BLaER1 (cell line): ENCODE measurements at regions not wholly inside any gene's neighbourhood (a gene's known extent, or its start where the extent isn't known, plus 50 kb on each side); places are given as distances from the start of the nearest gene placed in this dataset.
"Not testable (repeated sequence)": the region's sequence is repeated elsewhere in the genome, so short reads cannot be mapped to it uniquely, and the experiment has no call there.

Experiments
- H3K27ac ChIP-seq: shearing (Covaris generic); formaldehyde crosslinking; 2 replicates; pipeline ENCODE4 v1.8.1; 2022
- H3K27me3 ChIP-seq: shearing (Covaris generic); formaldehyde crosslinking; 2 replicates; pipeline ENCODE4 v1.8.1; 2022
- H3K36me3 ChIP-seq: shearing (Covaris generic); formaldehyde crosslinking; 2 replicates; pipeline ENCODE4 v1.8.1; 2022
- H3K4me1 ChIP-seq: shearing (Covaris generic); formaldehyde crosslinking; 2 replicates; pipeline ENCODE4 v1.8.1; 2022
- H3K4me2 ChIP-seq: shearing (Covaris generic); formaldehyde crosslinking; 2 replicates; pipeline ENCODE4 v1.8.1; 2022
- H3K4me3 ChIP-seq: shearing (Covaris generic); formaldehyde crosslinking; 2 replicates; pipeline ENCODE4 v1.8.1; 2022
- H3K9ac ChIP-seq: shearing (Covaris generic); formaldehyde crosslinking; 2 replicates; pipeline ENCODE4 v1.8.1; 2022
- H3K9me3 ChIP-seq: shearing (Covaris generic); formaldehyde crosslinking; 2 replicates; pipeline ENCODE4 v1.8.1; 2022
- H4K20me1 ChIP-seq: shearing (Covaris generic); formaldehyde crosslinking; 2 replicates; pipeline ENCODE4 v1.8.1; 2022
- Cebpa-rat ChIP-seq: shearing (Covaris generic); IDR thresholded peaks from 2 replicates; pipeline ENCODE4 v1.8.1; 2022

DNA sequence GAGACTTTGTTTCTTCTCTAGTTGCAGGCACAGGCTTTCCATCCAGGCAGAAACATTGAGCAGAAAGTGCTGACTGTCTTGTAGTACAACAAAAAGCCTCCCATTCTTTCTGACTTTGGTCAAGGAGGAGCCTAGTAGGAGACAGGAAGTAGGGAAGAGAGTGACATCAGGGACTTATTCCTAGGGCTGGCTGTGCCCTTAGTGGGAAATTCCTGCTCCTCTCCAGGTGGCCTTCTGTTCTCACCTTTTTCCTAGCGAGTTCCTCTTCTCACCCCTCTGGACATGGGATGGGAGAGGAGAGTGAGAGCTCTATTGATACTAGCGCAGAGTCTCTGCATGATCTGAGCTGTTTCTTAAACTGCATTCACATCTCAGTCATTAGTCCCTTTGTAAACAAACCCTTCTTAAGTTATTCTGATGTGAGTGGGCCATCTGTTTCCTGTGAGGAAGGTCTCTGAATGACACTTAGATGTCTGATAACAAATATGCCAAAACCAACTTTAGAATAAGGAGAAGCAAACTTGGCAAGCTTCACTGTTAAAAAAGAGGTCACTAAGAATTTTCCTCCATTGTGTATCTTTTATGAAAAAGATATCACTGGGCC lies 455.0 kb downstream of the GJA1 start:
- Histone ChIP-seq H3K9ac (no peak overlapping the region), H3K27me3 (no peaks in the 10 kb centered on the region), H3K36me3 (no peaks in the 10 kb centered on the region), H3K4me2 (peak overlapping the region; percentile 14; the same call in 1 of the 2 replicates), H3K4me1 (peaks cover 4% of the 10 kb centered on the region; the same call in 1 of the 2 replicates), H3K9me3 (no peaks in the 10 kb centered on the region), H3K4me3 (no peak overlapping the region), H4K20me1 (no peaks in the 10 kb centered on the region), H3K27ac (no peak overlapping the region)
- TF ChIP-seq Cebpa-rat, result no peak

DNA sequence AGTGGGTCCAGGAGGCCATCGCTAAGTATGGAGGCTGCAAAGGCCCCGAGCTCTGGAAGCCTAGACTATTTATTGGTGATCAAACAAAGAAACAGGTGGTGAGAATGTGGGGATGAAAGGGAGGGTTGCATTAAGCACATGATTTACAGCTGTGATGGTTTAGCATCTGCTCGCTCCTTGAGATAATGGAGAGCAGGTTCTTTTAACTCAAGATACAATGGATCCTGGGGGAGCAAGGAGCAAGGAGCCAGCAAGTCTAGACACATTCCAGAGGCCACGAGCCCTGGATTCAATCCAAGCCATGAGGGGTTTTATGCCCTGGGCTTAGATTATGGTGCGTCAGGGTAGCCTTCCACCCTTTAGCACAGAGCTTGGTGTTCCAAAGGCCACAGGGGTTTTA lies 460.3 kb downstream of the GJA1 start:
- H3K9me3 ChIP-seq, H3K4me3 ChIP-seq, H3K27ac ChIP-seq, H4K20me1 ChIP-seq, H3K36me3 ChIP-seq, H3K4me2 ChIP-seq, H3K9ac ChIP-seq, H3K27me3 ChIP-seq, H3K4me1 ChIP-seq: not testable (repeated sequence)

DNA sequence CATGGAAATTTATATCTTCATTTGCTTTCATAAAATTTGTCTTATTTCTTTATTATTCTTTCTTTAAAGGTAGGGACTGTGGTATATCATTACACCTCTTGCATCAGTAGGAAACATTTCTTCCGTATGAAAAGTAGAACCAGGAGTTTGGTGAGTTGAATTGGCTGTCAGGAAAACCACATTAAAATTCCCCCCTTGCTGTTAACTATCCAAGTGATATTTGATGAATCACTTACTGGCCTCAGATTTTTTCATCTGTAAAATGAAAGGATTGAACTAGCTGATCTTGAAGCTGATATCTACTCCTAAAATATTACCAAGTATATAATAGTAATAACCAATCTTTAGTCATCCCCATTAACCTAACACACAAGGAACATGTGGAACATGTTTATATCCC lies 460.9 kb downstream of the GJA1 start:
- Histone ChIP-seq H3K27ac (no peak overlapping the region), H3K36me3 (no peaks in the 10 kb centered on the region), H3K27me3 (no peaks in the 10 kb centered on the region), H4K20me1 (no peaks in the 10 kb centered on the region), H3K4me2 (no peak overlapping the region), H3K4me1 (no peaks in the 10 kb centered on the region), H3K9ac (no peak overlapping the region), H3K4me3 (no peak overlapping the region), H3K9me3 (no peaks in the 10 kb centered on the region)
- no peak for TF ChIP-seq Cebpa-rat

DNA sequence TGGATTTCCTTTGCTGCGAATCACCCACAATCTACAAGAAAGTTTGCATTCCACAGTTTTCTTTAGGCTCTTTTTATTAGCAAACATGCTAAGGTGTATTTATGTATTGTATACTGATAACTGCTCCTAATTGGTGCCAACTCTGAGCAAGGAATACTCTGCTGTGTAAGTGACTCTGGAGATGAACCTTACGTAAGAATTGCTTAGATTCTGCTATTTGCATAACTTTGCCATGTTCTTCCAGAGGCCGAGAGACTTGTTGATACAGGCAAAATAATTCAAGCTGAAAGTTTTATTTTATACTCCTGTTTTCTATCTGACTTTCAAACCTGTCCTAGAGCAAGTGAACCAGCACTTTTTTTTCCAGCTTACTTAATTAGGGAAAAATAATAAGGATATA lies 461.3 kb downstream of the GJA1 start:
- Histone ChIP-seq H3K4me3 (no peak overlapping the region), H3K9me3 (no peaks in the 10 kb centered on the region), H3K4me2 (no peak overlapping the region), H3K4me1 (no peaks in the 10 kb centered on the region), H3K27me3 (no peaks in the 10 kb centered on the region), H3K36me3 (no peaks in the 10 kb centered on the region), H3K27ac (no peak overlapping the region), H3K9ac (no peak overlapping the region), H4K20me1 (no peaks in the 10 kb centered on the region)
- TF ChIP-seq Cebpa-rat, result no peak

DNA sequence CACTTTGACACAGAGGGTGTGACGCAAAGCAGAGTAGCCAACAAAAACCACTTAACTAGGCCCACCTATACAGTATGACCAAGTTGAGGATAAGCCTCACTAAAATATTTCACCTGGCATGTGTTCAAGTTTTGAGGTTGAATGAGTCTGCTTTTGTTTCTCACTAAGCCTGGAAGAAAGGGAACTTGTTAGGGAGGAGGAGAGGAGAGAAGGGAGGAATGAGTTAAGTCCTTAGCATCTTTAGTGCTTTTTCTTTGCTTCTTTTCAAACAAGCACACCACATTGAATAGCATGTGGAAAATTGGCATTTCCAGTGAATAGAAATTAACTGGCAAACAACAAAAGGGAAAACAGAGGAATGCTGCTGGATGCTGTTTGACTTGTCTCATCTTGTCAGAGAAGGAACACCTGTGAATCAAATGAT lies 461.9 kb downstream of the GJA1 start:
- Histone ChIP-seq H3K36me3 (no peaks in the 10 kb centered on the region), H4K20me1 (no peaks in the 10 kb centered on the region), H3K4me2 (no peak overlapping the region), H3K4me3 (no peak overlapping the region), H3K9ac (no peak overlapping the region), H3K27me3 (no peaks in the 10 kb centered on the region), H3K27ac (no peak overlapping the region), H3K4me1 (no peaks in the 10 kb centered on the region), H3K9me3 (no peaks in the 10 kb centered on the region)
- no peak for TF ChIP-seq Cebpa-rat

DNA sequence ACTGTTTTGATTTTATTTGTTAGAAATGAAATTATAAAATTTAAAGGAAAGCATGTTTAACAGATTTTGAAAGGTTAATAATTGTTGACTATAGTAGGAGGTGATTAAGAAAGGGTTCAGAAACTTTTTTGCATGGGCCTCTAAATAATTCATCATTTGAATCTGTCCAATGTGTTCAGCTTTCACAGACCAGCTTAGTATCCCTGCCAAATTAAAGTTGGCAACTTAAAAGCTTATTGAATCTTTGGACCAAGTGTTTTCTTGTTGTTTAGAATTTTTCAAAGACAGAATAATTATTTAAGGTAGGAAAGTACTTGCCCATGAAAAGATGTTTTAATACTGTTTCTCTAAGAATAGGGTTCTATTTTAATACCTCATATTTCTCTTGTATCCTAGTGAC lies 466.0 kb downstream of the GJA1 start:
- Histone ChIP-seq H3K4me1 (no peaks in the 10 kb centered on the region), H4K20me1 (no peaks in the 10 kb centered on the region), H3K27ac (no peak overlapping the region), H3K9me3 (no peaks in the 10 kb centered on the region), H3K4me2 (no peak overlapping the region), H3K9ac (no peak overlapping the region), H3K4me3 (no peak overlapping the region), H3K27me3 (no peaks in the 10 kb centered on the region), H3K36me3 (no peaks in the 10 kb centered on the region)
- TF ChIP-seq Cebpa-rat, result no peak

DNA sequence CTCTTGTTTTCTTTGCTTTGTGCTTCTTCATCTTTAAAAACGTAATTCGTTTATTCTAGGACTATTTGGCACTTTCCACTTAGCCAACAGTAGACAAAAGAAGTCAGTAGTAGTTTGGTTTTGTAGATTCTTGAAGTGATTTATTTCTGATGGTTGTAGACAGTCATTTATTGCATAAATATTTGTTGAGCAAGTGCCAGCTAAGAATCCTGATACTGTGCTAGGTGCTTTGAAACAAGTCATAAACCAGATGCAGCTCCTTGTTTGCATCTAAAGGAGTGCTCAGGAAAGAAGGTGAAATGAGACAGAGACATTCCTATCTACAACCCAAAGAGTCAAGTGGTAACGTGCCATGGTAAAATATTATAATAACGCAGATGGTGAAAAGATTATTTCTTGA lies 469.1 kb downstream of the GJA1 start:
- Histone ChIP-seq H3K4me2 (no peak overlapping the region), H3K36me3 (no peaks in the 10 kb centered on the region), H4K20me1 (no peaks in the 10 kb centered on the region), H3K27ac (no peak overlapping the region), H3K4me1 (no peaks in the 10 kb centered on the region), H3K9me3 (no peaks in the 10 kb centered on the region), H3K27me3 (no peaks in the 10 kb centered on the region), H3K4me3 (no peak overlapping the region), H3K9ac (no peak overlapping the region)
- no peak for TF ChIP-seq Cebpa-rat

DNA sequence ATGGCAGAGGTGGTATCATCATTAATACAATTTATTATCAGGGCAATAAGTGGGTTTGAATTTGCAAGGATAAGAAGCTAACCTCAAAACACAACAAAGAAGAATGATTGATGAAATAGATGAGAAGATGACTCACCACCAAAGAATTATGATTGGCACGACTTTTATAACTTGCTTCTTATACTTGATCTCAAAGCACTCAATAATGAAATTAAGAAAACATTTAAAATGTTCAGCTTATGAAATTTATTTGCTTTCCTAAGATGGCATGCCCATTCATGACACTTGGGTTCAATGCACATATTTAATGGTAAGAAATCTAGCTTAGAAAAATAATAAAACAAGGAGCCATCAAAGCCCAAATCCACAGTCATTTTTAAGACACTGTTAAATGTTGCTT lies 477.5 kb downstream of the GJA1 start:
- Histone ChIP-seq H3K9me3 (no peaks in the 10 kb centered on the region), H3K9ac (no peak overlapping the region), H4K20me1 (no peaks in the 10 kb centered on the region), H3K4me3 (no peak overlapping the region), H3K27me3 (no peaks in the 10 kb centered on the region), H3K27ac (no peak overlapping the region), H3K36me3 (no peaks in the 10 kb centered on the region), H3K4me1 (no peaks in the 10 kb centered on the region), H3K4me2 (no peak overlapping the region)
- no peak for TF ChIP-seq Cebpa-rat

DNA sequence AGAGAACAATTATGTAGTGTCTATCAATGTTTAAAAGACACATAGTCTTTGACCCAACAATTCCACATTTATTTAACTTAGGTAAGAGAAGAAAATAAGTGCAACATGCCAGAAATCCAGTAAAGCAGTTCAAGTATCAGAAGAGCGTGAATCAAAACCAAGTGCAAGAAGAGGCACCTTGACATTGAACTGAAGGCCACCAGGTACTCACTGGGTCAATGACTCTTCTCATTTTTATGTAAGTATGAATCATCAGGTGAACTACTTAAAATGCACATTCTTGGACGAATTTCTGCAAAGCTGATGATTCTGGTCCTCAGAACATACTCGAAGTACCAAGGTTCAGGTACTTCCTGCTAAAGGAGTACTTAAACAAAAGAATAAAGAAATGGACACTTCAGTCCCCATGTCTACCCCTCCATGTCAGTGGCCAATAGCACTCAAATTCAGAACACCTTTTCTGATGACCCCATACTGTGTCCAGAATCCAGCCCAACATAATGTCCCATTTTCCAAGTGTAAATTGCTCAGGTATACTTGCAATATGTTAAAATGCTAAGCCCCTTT lies 481.9 kb downstream of the GJA1 start:
- Histone ChIP-seq H4K20me1 (no peaks in the 10 kb centered on the region), H3K9me3 (no peaks in the 10 kb centered on the region), H3K27ac (no peak overlapping the region), H3K4me1 (no peaks in the 10 kb centered on the region), H3K9ac (no peak overlapping the region), H3K4me2 (no peak overlapping the region), H3K36me3 (no peaks in the 10 kb centered on the region), H3K4me3 (no peak overlapping the region), H3K27me3 (no peaks in the 10 kb centered on the region)
- no peak for TF ChIP-seq Cebpa-rat

DNA sequence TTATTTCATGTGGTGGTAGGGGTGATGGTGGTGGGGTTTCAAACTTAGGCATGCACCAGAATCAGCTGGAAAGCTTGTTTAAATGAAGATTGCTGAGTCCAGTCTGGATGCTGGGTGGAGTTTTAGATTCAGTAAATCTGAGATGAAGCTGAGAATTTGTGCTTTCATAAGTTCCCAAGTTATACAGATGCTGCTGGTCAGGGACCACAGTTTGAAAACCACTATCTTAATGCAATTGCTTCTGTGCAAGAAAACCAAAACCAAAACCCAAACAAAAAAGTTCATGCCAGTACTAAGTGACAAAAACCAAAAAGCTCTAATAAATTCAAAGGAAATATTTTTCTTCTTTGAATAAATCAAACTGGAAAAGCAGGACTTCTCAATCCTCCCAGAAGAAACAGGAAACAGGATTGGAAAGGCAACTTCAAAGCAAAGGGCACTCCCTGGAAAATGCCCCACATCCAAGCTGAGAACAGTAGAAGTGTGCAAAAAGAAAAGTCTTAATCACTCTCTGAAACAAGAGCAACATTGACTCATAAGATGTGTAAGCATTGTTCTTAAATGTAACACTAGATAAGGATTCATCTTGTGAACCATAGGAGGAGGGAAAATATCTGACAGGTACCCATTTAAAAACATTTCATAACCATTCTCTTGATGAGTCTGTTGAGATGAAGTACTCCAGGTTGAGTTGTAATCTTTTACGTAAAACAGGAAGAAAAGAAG lies 481.5 kb upstream of the HSF2 start:
- Histone ChIP-seq H3K9me3 (no peaks in the 10 kb centered on the region), H4K20me1 (no peaks in the 10 kb centered on the region), H3K27me3 (no peaks in the 10 kb centered on the region), H3K4me3 (no peak overlapping the region), H3K27ac (no peak overlapping the region), H3K9ac (no peak overlapping the region), H3K4me2 (no peak overlapping the region), H3K4me1 (no peaks in the 10 kb centered on the region), H3K36me3 (no peaks in the 10 kb centered on the region)
- TF ChIP-seq Cebpa-rat, result no peak
